LHCN-M2 (cell line): ENCODE measurements at regions not wholly inside any gene's neighbourhood (a gene's known extent, or its start where the extent isn't known, plus 50 kb on each side); places are given as distances from the start of the nearest gene placed in this dataset.
"Not testable (repeated sequence)": the region's sequence is repeated elsewhere in the genome, so short reads cannot be mapped to it uniquely, and the experiment has no call there.

Source experiments
- DNase-seq: peaks from one replicate; pipeline ENCODE4 v3.0.0-alpha.2; 2012; ENCODE audit warnings: low read depth

DNA sequence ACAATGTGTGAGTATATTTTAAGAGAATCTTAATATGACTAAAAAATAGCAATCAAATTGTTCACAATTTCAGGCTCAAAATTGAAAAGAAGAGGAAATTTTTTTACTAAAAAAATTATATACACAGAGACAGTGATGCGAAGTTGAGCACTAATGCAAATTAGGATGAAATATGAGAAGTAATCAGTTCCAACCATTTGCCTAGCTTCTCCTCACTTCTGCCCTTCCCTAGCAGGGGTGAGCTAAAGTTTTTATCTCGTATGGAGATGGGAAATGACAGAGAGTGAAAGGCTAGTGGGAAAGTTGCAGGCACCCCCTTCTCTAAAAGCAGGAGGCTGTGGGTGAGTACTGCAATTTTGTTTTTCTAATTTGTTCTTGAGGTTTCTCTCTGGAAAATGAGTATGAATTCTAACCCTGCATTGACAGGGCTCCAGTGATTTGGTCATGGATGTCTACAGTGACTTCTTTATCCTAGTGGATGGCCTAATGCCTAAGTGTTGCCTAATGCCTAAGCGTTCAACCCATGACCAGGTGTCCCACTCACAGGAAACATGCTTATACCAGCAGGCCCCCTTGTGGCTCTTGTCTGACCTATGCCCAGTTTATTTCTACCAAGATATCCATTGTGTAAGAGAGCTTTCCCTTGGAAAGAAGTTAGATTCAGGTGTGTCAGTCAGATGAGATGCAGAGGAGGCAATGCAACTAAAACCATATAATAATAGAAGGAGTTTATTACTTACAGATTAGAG is 78.0 kb upstream of the HNMT start:
- DNase-seq, result peak; percentile 8

DNA sequence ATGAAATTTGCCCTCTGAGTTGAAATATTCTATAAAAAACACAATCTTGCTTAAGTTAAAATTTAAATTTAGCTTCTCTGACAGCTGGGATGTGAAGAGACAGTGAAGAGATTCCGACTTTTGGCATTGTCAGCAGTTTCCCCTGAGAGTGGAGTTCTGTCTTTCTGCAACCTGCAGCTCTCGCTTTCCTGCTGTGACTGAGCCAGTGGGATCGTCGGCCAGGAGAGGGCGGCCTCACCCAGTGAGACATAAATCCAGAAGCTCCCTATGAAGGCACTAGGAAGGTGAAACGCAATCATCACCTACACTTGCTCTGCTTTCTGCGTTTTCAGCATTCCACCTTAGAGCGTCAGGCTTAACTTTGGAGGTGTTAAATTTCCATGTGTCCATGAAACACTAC is 75.4 kb upstream of the HNMT start:
- DNase-seq, result no peak

DNA sequence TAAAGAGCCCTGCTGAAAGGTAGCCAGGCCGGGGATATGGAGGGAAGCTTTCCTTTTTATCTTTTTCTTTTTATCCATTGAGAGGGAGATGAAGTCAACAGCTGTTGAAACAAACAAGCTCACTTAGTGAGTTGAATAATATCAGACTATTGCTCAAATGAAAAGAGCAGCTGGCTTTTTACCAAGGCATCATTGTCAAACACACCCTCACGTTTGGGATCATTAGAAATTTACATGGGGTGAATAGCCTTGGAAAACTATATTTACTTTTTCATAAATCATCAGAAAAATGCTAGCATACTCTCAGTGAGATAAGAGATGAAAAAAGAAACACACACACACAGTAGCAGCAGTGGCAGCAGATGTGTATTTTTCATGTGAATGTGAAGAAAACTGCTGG is 71.5 kb upstream of the HNMT start:
- DNase-seq, result no peak

DNA sequence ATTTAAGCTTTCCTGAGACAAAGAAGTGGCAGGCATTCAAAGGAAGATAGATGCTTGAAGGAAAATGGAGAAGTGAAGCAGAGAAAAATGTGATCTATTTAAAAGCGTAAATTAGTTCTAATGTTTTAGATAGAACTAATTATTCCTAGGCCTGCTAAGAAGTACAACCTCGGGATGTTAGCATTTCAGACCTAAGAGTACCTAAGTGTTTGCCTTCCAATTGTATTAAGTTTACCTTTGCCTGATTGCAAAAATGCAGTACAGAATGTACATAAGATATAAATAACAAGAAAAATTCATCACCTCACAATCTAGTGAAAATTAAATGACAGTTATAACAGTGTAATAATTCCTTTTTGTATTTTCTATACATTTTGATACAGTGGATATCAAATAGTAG is 71.1 kb upstream of the HNMT start:
- DNase-seq, result no peak

DNA sequence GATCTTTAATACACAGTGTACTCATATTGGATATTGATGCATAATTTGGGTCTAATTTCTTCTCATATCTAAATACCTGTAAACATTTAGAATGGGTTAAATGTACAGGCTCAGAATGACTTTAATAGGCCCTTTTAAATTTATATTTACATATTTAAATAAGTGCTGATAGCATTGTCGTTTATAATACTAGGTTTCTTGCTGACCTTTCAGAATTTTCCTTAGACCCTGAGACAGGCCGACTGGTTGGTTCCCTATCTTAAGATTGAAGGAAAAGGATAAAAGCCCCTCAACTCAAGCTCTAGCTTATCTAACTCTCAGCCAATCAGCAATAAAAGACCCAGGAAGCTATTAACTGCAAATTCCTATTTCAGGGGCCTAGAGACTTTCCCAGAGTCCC is 67.8 kb upstream of the HNMT start:
- DNase-seq, result no peak

DNA sequence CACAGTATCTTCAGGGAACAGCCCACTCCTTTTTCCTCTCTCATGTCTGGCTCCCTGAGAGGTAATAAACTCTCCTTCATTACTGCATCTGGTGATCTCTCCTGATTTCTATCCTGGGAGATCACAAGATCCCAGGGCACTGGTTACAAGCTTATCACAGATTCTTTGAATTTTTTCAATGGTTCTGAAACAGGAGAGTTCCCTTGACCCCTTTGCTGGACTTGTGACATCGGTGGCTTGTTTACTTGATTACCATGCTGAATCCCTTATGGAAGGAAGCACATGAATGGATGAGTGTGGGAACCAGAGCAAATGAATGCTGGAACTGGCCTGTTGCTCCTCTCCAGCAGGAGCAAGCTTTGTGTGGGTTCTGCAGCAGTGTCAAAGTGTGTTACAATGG is 67.2 kb upstream of the HNMT start:
- DNase-seq, result no peak

DNA sequence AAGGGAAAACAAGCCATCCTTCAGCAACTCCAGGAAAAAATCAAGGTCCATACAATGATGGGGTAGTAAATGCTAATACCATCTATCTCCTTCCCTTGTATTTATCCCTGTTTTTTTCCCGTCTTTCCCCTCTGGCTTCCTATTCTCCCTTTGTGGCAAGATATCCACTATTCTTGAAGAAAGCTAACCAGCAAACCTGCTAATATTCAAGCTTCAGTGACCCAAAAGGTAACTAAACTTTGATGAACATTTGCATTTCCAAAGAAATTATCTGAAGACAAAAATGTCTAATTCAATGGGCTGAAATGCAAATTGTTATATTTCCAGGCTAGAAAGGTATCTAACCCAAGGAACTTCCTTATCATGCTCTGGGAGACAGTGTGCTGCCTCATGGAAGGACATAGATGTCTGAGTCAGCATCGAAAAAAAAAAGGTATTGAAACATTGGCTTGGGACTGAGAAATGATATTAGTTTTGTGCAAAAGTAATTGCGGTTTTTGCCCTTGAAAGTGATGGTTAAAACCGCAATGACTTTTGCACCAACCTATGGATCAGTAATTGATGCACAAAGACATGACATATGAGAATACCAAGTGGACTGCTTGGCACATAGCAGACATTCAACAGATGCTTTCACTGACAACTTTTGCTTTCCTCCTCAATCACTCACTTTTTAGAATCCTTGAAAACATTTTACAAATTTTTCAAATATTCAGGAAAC is 63.7 kb upstream of the HNMT start:
- DNase-seq, result no peak

DNA sequence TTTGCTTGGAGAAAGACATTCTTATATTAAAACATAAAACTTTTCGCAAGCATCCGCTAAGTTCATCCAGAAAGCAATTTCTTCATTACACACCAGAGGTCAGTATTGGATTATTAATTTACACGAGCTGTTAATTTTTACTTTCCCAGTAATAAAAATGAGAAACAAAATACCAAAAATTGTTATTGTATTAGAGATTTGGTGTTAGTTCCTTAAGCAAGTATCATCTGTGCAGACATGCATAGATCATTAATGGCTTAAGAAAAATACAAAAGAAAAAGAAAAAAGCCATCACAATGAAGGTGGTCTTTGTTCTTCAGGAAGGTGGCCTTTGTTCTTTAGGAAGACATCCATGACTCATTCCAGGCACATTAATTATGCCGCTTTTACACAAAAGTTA is 53.6 kb upstream of the HNMT start:
- peak; percentile 29 for DNase-seq

DNA sequence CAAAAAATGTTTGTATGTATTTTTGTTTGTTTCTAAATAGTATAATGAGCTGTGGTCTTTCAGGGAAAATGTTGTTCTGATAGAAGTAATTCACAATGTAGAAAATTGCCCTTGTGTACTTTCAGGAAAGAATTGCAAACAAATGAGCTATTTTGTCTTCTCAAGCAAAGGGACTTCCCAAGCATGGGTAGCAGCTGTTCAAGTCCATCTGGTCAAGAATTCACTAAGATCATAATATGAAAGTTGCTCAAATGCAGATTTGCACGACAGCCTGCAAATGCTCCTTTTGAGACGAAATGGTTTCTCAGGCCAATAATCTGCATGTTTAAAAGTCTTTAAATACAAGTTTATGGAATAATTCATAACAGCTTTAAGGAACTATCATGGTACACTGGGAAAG is 51.9 kb upstream of the HNMT start:
- peak; percentile 85 for DNase-seq

DNA sequence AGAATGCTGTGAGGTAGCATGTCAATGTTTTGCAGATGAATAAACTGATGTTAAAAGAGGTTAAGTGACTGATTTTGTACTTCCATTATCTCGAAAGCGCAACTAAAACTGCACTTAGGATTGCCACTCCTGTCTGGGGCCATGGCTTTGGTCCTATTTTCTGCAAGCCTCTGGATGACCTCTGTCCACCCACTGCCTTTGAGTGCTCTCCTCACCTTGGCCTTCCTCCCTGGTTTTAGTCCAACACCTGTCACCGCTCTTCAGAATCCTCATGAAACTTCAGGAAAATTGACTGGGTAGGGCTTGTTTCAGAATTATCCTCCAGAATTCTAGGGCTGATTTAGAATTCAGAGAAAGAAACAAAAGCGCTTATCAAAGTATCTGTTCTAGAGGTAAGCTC is 51.1 kb upstream of the HNMT start:
- DNase-seq, result peak; percentile 40

DNA sequence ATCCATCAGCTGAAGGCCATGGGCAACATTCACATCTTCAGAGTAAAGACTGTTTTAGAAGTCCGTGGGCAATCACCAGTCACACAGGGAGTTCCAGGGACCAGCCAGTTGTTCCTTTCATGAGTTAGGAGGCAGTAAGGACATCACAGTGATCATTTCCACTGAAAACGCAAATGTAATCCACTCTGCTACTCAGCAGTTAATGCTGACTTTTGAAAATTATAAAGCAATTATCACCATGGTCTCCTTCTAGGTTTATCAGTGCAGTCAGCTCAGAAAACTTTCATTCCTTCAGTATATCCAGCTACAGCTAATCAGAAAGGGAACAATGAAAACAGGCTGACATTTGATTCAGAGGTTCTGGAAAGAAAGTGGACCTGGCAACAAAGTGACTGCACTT is 50.6 kb upstream of the HNMT start:
- not testable (repeated sequence) for DNase-seq
